GM18873 (cell line): ENCODE measurements at regions not wholly inside any gene's neighbourhood (a gene's known extent, or its start where the extent isn't known, plus 50 kb on each side); places are given as distances from the start of the nearest gene placed in this dataset.

Source experiments
- ATAC-seq: cut with Tn5 transposase; IDR thresholded peaks from one replicate; pipeline ENCODE4 v1.9.1; 2021; ENCODE audit warnings: mild to moderate bottlenecking, moderate library complexity, moderate number of reproducible peaks; ENCODE audit not compliant: unreplicated experiment, low FRiP score

DNA sequence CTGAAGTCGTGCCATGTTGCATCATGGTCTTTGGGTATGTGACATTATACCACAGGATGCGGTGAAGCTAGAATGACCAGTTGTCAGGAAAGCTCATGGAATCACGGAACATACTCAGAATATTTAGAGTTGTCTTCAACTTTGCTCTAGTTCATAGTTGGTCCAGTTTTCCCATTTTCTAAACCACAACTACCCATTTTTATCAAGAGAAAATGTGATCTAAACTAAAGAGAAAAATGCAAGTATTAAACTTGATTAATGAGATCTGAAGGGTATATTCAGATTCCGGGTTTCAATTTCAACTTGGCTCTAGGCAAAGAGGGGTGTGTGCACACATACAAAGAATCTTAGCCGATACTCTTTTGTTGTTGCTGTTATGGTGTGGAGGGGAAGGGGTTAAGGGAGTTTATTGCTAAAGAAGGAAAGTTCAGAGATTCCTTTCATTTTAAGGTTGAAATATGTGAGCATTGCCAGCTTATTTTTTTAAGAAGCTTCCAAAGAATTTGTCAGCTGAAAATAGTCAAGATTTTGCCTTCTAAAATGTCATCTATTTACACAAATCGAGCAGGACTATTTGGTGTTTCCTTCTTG, 516.6 kb upstream of the ZEB2 start:
- ATAC-seq = no peak

DNA sequence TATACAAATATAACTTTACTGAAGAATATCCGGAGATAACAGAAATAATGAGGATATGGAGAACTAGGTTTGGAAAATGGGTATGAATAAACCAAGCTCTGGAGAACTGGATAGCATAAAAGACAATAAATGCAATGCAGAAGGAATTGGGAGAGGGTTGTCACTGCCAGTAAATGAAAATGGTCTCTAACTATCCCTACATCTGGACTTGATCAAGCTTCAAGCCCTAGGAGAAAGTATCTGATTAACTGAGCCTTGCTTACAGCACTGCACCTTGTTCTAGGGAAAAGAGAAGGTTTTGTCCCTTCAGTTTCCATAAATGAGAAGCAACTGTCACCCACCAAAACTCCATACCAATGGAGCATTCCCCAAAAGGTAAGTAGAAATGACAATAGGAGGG, 514.6 kb upstream of the ZEB2 start:
- ATAC-seq = no peak

DNA sequence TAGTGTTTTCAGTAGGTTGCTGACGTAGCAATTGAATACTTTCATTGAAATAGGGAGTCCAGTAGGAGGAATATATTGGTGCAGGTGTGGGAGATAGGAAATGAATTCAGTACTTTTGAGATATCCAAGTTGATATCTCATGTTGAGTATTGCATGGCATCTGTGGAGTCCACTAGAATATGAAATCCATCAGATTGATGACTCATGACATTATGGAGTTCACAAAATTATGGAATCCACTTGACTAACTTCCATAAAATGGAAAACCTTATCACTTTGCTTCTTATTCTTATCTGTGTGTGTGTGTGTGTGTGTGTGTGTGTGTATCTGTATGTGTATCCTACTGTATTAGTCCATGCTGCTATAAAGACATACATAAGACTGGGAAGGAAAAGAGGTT, 513.5 kb upstream of the ZEB2 start:
- no peak for ATAC-seq

DNA sequence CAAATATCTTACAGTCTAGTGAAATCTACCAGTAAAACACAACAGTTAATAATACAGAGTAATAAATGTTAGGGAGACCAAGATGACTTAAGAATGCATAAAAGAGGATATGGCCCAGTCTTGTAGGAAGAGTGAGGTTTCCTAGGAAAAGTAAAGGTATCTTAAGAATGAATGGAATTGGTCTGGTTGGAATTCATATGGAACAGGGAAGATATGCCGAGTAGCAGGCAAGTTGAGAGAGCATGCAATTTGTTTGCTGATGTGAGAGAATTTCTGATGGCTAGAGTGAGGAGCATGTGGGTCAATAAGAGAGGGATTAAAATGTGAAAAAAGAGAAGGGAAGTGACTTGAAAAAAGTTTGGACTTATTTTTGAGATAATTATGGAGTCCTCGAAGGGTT, 512.9 kb upstream of the ZEB2 start:
- no peak for ATAC-seq

DNA sequence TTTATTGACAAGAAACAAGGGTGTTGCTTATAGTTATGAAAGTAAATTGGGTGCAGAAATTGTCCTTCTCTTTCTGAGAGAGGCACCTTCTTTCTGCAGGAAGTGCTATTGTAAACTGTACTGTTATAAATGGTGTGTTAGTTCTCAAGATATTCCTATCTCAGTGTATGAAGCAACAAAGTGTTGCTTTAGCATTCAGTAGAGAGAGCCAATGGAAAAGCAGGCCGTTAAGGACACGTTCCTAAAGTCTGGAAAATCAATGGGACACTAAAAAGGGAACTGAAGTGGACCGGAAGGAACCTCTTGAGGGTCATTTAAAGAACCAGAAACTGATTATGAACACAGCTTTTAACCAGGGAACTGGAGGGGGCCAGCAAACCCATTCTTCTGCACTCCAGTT, 510.0 kb upstream of the ZEB2 start:
- ATAC-seq = no peak

DNA sequence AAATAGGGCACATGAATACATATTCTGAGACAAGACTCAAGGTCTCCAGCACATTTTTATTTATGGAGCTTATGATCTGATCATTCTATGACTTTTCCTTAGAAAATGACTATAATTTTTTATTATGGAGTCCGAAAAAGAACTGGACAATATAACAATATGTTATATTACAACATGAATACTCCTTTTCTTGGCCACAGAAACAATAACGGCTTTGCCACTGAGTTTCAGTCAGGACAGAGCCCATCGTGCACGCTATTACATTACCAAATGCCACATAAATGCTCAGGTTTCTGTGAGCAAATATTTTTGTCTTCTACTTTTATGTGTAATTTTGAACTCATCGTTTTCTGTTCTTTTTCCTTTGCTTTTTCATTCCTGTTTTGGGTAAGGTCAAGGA, 509.2 kb upstream of the ZEB2 start:
- no peak for ATAC-seq

DNA sequence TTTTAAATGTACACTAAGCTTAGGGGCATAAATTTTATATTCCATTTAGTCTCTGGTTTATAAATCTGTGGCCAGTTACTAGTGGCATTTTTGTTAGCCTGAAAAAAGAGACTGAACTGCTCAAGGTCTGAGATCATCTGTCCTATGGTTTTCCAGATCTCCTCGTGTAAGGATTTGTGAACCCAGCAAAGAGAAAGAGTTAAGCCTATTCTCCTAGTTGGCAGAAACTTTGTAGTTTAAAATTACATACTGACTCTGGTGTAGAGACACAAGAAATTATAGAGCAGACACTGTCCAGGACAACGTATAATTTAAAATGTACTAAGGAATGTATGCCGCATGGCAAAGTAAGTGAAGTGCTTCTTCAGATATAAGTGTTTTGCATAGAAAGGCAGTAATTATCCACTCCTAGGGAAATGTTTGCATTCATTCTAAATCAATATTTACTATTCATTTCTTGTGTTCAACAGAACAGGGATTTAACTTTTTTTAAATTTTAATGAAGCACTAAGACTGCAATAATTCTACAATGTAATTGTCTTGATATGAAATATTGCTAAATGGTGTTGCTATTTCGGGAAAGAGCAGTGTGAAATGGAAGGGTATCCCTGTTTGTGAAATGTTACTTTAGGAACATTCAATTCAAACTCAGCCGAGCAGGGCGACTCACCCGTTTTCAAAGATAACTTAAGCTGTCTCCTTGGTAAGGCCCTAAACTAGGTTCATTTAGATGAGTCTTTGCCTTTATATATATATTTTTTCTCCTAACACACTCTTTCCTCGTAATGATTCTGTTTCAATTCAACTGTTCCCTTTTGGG, 508.4 kb upstream of the ZEB2 start:
- no peak for ATAC-seq

DNA sequence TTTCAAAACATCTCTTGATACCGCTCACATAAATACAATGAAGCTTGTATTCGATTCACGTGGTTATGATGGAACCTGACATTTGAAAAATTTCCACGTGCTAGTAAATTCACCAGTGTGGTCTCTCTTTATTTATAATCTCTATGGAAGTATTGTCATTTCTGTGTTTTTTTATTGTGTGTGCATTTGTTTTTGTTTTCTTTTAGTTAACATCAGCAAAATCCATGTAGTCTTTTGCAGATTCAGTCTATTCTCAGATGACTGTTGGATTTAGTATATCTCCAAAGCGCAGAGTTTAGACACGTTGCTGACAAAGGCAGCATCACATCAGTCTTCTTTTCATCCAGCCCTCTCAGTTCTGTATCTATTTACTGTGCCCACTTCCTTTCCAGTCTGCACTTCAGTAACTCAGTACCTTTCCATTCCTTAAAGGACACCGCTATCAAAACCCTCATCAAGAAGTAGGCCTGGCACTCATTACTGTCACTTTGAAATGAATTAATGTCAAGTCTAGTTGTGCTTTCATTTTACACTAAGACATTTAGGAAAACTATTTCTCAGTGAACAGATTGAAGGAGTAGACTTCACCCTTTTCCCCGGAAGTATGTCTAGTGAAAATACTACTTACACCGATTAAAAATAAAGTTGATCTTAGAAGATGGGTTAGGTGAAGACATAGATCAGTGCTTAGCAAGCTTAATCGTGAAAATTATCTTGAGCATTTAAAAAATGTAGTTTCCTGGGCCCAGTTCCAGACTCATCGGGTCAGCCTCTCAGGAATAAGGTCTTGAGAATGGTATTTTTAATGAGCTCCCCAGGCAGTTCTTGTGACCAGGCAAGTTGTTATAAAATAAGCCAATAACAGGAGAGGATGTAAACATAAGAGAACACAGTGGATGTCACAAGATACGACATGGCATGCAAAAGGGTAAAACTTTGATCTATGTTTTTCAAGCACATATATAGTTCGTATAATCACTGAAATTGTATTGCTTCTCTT, 506.8 kb upstream of the ZEB2 start:
- no peak for ATAC-seq

DNA sequence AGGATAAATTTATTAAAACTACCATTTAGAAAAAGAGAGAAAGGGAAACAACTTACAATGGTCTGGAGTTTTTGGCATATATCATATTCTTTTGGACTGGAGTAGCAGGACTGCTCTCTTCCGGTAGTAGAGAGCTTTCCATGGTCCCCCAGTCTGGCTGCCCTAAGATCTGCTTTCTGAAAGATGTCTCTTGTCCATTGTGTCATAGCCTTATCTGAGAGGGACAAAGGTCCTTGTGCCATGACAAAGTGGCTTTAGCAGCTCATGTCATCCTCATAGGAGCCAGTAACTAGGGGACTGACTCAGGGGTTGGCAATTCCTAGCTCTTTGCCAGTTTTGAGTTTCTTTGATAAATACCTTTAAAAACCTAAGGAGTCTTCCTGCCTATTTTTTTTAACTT, 505.5 kb upstream of the ZEB2 start:
- no peak for ATAC-seq

DNA sequence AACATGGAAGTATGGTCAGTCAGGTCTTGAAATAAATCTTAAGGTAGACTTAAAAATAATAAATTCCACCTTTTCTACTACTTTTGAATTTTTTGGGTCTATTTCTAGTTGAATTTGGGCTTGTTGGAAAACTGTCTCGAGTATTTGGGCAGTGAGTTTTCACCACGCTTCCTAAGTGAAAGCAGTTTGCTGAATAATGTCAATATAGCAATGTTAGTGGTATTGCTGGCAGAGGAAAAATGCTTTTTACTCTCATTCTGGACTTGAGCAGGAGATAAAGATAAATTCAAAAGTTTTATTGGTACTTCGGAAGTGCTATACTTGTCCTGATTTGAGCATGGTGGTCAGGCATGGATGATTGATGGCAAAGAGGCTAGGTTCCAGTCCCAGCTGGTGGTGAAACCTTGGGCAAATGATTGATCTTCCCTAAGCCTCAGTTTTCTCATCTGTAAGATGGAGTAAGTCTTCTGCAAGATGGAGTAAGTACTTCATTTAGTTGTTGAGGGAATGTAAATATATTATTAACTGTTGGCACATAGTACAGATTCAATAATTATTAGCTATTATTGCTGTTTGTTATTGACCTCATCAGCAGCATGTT, 503.5 kb upstream of the ZEB2 start:
- ATAC-seq = no peak

DNA sequence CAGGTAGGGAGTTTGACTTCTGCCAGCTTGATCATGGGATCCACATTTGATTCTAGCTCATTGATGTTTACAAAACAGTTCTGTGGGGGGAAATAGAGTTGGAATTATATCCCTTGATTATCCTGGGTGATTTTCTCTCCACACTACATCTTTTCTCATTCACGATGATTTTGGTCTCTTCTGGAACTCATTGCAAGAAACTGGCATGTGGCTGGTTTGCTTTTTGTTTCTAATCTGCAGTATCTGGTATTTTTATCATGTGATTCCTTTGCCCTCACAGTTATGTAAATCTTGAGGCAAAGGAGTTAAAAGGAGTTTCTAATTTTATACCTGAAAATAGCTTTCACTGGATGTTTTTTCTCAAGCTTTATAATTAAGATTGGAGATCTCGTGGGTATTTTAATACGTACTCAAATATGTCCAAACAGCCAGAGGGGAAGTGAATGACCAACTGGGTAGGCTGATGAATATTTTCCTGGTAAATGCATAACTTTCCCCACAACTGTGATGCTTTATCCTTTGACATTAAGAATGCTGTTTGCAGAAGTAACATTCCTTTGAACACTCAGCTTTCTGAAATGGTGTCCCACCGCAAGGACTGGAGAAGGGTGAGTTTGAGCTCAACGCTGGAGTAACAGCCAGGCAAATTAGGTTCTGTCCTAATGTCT, 502.9 kb upstream of the ZEB2 start:
- ATAC-seq = no peak

DNA sequence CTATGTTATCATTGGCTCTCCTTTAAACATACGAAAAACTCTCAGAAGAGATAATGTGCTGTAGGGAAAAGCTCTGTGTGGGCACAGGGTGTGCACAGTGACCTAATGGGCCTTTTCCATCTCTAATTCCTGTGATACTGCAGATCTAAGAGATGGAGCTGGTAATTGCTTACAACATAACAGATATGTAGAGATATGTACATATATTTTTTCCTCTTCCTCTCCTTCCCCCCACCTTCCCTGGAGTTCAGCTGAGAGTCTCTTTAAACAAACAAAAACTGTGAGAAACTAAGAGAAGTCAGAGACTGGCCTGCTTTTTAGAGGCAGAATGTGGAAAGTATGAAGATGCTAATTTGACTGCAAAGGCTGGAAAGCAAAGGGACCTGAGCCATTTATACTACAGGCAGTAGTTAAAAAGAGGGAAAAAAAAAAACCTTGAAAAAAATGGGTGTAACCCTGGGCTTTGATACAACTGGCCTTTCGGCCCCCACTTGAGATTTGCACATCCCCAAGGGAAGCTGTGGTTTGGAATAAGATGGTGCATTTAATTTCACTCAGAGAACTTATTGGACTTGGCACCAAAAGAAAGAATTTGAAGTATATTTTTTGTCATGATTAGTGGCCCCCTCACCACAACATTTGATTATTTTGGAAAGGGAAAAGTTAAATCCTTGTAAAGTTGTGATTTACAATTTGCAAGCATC, 502.2 kb upstream of the ZEB2 start:
- no peak for ATAC-seq

DNA sequence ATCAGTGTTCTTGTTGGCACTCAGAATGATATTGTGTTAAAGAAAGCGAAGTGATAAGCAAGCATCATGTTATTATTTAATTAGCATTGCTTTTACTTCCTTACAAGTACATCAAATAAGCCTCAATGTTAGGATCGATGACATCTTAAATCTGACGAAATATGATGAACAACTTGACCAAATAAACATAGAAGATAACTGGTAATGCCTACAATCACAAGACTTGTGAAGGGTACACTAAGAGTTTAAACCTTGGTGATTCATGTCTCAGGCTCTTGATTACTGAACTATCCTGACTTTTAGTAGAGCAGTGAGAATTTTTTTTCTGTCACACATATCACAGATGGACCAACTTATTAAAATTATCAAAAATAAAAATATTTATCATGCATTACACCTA, 500.8 kb upstream of the ZEB2 start:
- ATAC-seq = no peak

DNA sequence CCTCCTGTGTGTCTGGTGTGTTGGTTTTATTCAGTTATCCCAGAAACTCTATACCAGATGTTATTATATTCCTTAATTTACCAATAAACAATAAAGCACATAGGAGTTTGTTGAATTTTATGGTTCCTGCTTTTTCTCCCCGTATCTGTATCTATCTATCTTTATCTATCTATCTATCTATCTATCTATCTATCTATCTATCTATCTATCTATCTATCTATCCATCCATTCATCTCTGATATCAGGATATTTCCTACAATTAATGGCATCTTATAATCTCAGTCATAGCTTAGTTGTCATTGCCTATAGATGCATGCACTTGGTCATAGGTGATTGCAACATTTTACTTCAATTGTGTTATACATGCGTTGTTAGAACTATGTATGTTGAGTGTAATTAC, 500.2 kb upstream of the ZEB2 start:
- ATAC-seq = no peak

DNA sequence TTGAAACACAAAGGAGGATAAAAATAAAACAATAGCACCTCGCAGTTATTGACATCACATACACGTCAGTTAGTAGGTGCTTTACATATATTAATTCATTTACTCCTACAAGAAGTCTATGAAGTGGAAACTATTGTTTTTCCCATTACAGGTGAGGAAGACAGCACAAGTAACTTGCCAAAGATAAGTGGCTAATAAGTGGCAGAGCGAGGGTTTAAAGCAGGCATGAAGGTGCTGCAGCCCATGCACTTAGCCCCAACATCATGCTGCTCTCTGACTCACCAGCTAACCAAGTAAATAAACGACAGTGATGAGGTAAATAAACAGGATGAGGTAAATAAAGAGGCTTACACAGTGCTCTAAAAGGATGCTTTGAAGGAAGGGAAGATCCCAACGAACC, 498.6 kb upstream of the ZEB2 start:
- no peak for ATAC-seq

DNA sequence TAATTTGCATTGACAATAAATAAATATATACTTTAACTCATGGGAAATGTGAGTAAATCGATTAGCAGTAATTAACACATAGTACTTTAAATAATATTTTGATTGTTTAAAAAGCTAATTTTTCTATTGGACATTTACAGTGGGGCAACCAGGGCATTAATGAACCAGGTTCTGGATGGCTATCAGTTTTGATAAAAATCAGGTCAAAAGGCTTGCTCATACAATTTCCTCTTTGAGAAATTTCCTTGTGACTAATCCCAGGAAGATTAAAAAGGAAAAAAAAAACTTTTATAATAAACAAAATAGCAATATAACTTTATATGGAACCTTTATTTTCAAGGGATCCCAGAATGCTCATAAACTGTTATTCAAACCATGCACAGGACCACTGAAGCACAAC, 497.2 kb upstream of the ZEB2 start:
- no peak for ATAC-seq

DNA sequence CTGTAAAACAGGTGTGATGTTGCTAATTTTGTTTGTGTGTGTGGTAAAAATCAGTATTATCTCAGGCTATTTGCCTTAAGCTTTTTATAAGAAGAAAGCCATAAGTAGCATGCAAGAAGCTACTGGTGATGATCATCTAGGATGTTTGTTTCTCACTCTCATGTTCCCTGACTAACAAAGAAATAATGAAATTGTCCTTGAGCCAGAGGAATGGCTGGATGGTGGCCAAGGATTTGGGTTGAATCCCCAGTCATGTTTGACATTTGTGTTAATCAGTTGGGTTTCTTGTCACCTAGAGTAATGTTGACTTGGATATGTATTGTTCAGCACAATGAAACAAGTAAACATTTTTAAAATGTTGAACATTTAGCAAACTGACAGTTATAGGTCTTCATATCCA, 496.8 kb upstream of the ZEB2 start:
- no peak for ATAC-seq

DNA sequence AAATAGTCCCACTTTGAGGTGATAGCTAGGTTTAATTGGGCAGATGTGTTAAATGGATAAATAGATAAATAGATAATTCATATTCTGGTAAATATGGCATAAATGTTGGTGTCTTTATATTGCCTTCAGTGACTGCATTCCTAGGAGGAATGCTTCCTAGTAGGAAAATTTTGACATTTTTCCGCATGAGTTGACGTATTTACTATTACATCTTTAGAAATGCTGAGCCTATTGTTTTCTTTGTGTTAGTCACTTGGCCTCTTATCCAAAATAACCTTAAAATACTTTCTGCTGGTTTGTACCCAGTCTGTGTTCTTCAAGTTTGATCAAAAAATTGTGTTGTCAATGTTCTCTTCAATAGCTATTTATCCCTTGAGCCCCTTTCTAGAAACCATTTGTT, 495.6 kb upstream of the ZEB2 start:
- no peak for ATAC-seq

DNA sequence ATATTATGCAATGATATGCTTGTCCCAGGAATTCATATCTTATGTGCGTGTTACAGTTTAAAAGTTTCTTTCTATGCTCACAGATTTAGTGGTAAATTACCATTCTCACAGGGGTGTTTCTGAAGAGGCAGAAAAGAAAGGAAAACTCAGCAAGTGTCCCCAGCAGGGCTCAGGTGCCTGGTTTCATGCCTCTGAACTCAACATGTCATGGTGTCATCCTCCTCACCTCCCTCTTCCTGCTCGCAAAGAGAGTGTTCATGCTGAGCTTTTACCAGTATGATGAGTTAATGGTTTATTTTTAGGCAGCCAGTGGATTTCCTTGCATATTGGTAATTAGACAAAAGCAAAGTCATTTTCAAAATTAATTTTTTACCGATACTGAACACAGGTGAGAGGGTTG, 492.9 kb upstream of the ZEB2 start:
- no peak for ATAC-seq

DNA sequence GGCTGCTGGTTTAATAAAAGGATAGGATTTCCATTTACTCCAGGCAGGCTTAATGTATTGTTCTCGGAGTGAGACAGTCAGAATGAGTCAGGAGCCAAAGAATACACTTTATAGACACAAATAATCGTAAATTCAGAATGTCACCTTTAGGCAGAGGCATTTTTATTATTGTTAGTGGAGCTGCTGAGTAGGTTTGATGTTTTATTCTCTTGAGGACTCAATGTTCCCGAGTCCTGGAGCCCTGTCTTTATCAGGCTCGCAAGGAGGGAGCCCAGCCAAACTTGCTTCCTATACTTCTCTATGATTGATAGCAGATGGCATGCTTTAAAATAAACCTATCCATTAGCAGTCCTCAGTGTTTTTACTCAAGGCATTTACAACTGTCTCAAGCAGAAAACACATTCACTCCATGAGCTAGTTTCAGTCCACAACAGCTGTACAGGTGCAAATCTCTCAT, 492.3 kb upstream of the ZEB2 start:
- no peak for ATAC-seq
